ENCODE measurements at regions not wholly inside any gene's neighbourhood (a gene's known extent, or its start where the extent isn't known, plus 50 kb on each side); places are given as distances from the start of the nearest gene placed in this dataset.

GRCh38 chr2:130261099-130261498, 62.9 kb upstream of the TUBA3E start:
- no peak overlapping the region for H3K4me3 ChIP-seq (ENCODE audit: control insufficient read depth in 2 of 3, extremely low read depth in 1 of 3, insufficient read depth in 2 of 3, low read depth in 1 of 3, low read length in 3 of 3)
- no peak overlapping the region for H3K4me2 ChIP-seq (ENCODE audit: control insufficient read depth, extremely low read depth, insufficient read depth, low read depth, low read length)
- TF ChIP-seq EZH2 (IDR thresholded peaks at IDR 0.05; ENCODE audit: low read length) = no peak
- TF ChIP-seq, protein P1, sequence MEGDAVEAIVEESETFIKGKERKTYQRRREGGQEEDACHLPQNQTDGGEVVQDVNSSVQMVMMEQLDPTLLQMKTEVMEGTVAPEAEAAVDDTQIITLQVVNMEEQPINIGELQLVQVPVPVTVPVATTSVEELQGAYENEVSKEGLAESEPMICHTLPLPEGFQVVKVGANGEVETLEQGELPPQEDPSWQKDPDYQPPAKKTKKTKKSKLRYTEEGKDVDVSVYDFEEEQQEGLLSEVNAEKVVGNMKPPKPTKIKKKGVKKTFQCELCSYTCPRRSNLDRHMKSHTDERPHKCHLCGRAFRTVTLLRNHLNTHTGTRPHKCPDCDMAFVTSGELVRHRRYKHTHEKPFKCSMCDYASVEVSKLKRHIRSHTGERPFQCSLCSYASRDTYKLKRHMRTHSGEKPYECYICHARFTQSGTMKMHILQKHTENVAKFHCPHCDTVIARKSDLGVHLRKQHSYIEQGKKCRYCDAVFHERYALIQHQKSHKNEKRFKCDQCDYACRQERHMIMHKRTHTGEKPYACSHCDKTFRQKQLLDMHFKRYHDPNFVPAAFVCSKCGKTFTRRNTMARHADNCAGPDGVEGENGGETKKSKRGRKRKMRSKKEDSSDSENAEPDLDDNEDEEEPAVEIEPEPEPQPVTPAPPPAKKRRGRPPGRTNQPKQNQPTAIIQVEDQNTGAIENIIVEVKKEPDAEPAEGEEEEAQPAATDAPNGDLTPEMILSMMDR (optimal IDR thresholded peaks at IDR 0.05 in 1 of 3, IDR thresholded peaks at IDR 0.05 in 1 of 3, conservative IDR thresholded peaks at IDR 0.05 in 1 of 3; ENCODE audit: extremely low read depth in 1 of 3, insufficient read depth in 2 of 3, low read length in 3 of 3) = no peak
- H4K20me1 ChIP-seq (ENCODE audit: control insufficient read depth, extremely low read depth, insufficient read depth, low read length) = no peaks in the 10 kb centered on the region
- H3K4me1 ChIP-seq (ENCODE audit: control insufficient read depth, extremely low read depth, insufficient read depth, low read length) = peaks cover 5% of the 10 kb centered on the region
- no peak overlapping the region for H3K9ac ChIP-seq (ENCODE audit: control insufficient read depth, extremely low read depth, insufficient read depth, low read length)
- no peaks in the 10 kb centered on the region for H3K9me1 ChIP-seq (ENCODE audit: control insufficient read depth, extremely low read depth, insufficient read depth, low read length)
- no peaks in the 10 kb centered on the region for H3K9me3 ChIP-seq (ENCODE audit: control insufficient read depth, low read depth, low read length)
- H3K36me3 ChIP-seq (ENCODE audit: control insufficient read depth in 2 of 2, extremely low read depth in 1 of 2, insufficient read depth in 2 of 2, low read length in 2 of 2) = no peaks in the 10 kb centered on the region
- no peak overlapping the region for H3K27ac ChIP-seq (ENCODE audit: control insufficient read depth, insufficient read depth, low read length)
- DNase-seq (ENCODE audit: low read depth, low spot score) (no peak), FAIRE-seq (no peak)
- no peaks in the 10 kb centered on the region for H3K79me2 ChIP-seq (ENCODE audit: control insufficient read depth, insufficient read depth, low read length)
- H3K27me3 ChIP-seq (ENCODE audit: control insufficient read depth, extremely low read depth, insufficient read depth, low read length) = no peaks in the 10 kb centered on the region
- no peak overlapping the region for H2AFZ ChIP-seq (ENCODE audit: control insufficient read depth, low read length)
- dilution Hi-C loops (cut with MboI; ENCODE audit: extremely low pct_ligation_motif_present, low sequenced_read_pairs) = no loop called here

GRCh38 chr2:130259594-130259993, 61.4 kb upstream of the TUBA3E start:
- TF ChIP-seq, protein P1 (optimal IDR thresholded peaks at IDR 0.05 in 1 of 3, IDR thresholded peaks at IDR 0.05 in 1 of 3, conservative IDR thresholded peaks at IDR 0.05 in 1 of 3; ENCODE audit: extremely low read depth in 1 of 3, insufficient read depth in 2 of 3, low read length in 3 of 3) = no peak
- TF ChIP-seq EZH2 (IDR thresholded peaks at IDR 0.05; ENCODE audit: low read length) = no peak
- H3K79me2 ChIP-seq (ENCODE audit: control insufficient read depth, insufficient read depth, low read length) = no peaks in the 10 kb centered on the region
- peaks cover 5% of the 10 kb centered on the region for H3K4me1 ChIP-seq (ENCODE audit: control insufficient read depth, extremely low read depth, insufficient read depth, low read length)
- no peak for FAIRE-seq
- H3K9me3 ChIP-seq (ENCODE audit: control insufficient read depth, low read depth, low read length) = no peaks in the 10 kb centered on the region
- no peak overlapping the region for H2AFZ ChIP-seq (ENCODE audit: control insufficient read depth, low read length)
- no peaks in the 10 kb centered on the region for H3K9me1 ChIP-seq (ENCODE audit: control insufficient read depth, extremely low read depth, insufficient read depth, low read length)
- no peak overlapping the region for H3K4me3 ChIP-seq (ENCODE audit: control insufficient read depth in 2 of 3, extremely low read depth in 1 of 3, insufficient read depth in 2 of 3, low read depth in 1 of 3, low read length in 3 of 3)
- dilution Hi-C loops (cut with MboI; ENCODE audit: extremely low pct_ligation_motif_present, low sequenced_read_pairs) = no loop called here
- no peaks in the 10 kb centered on the region for H4K20me1 ChIP-seq (ENCODE audit: control insufficient read depth, extremely low read depth, insufficient read depth, low read length)
- no peak overlapping the region for H3K4me2 ChIP-seq (ENCODE audit: control insufficient read depth, extremely low read depth, insufficient read depth, low read depth, low read length)
- H3K36me3 ChIP-seq (ENCODE audit: control insufficient read depth in 2 of 2, extremely low read depth in 1 of 2, insufficient read depth in 2 of 2, low read length in 2 of 2) = no peaks in the 10 kb centered on the region
- no peaks in the 10 kb centered on the region for H3K27me3 ChIP-seq (ENCODE audit: control insufficient read depth, extremely low read depth, insufficient read depth, low read length)
- H3K27ac ChIP-seq (ENCODE audit: control insufficient read depth, insufficient read depth, low read length) = no peak overlapping the region
- no peak for DNase-seq (ENCODE audit: low read depth, low spot score)
- H3K9ac ChIP-seq (ENCODE audit: control insufficient read depth, extremely low read depth, insufficient read depth, low read length) = no peak overlapping the region
